GM12878 (cell line): ENCODE measurements at regions not wholly inside any gene's neighbourhood (a gene's known extent, or its start where the extent isn't known, plus 50 kb on each side); places are given as distances from the start of the nearest gene placed in this dataset.
A peak's percentile ranks its signal among the peaks of the same experiment; 100 is the strongest.

Source experiments
- ATAC-seq: fragments of 200-7000 bp; cut with Tn5 transposase; 3 replicates; pipeline ENCODE4 v1.9.1; 2020; ENCODE audit warnings: mild to moderate bottlenecking, moderate library complexity
- BruUV-seq: library from RNA; stranded (reverse); fragments of 400-500 nt; replicated peaks from 2 replicates; lab custom pipeline; 2021; lab: Mats Ljungman, UMichigan
- CTCF ChIA-PET: fragments of 300-600 bp; sonication (Branson Sonifier 250); formaldehyde crosslinking; extraction: SDS; loops from one replicate; lab custom pipeline; 2021; ENCODE audit warnings: inconsistent platforms; lab: Yijun Ruan, JAX
- POLR2A ChIA-PET: fragments of 350-600 bp; formaldehyde crosslinking; extraction: SDS; loops from one replicate; lab custom pipeline; 2021; ENCODE audit warnings: inconsistent platforms; lab: Charles Lee
- RAD21 ChIA-PET: fragments of 300-600 bp; sonication (Branson Sonifier 250); formaldehyde crosslinking; loops from one replicate; lab custom pipeline; 2023; ENCODE audit warnings: antibody characterized with exemption; ENCODE audit not compliant: unreplicated experiment; lab: Charles Lee
- SMC1A ChIA-PET: fragments of 300-600 bp; sonication (Branson Sonifier 250); formaldehyde crosslinking; loops from one replicate; lab custom pipeline; 2023; ENCODE audit not compliant: unreplicated experiment, uncharacterized antibody; lab: Charles Lee
- DNase-seq: peaks from one replicate; pipeline ENCODE4 v3.0.0-alpha.2; 2011; ENCODE audit warnings: low read depth, low spot score
- FAIRE-seq: peaks from 3 replicates; lab custom pipeline; 2011; peaks lifted over from hg19 to GRCh38; lab: Jason Lieb, UNC
- H2AFZ ChIP-seq: 2 replicates; pipeline ENCODE4 v1.6.0; 2011; ENCODE audit warnings: low read depth, low read length, control low read depth; ENCODE audit not compliant: control insufficient read depth
- H3K27ac ChIP-seq: 2 replicates; pipeline ENCODE4 v1.5.1; 2011; ENCODE audit warnings: control low read depth; ENCODE audit not compliant: control insufficient read depth, insufficient read depth
- H3K27me3 ChIP-seq, 2 experiments: replicated peaks in 1 of 2; 2 replicates each; pipeline versions ENCODE4 v1.6.0 to v1.6.1; 2011; ENCODE audit warnings: low read length in 1 of 2; ENCODE audit not compliant: control insufficient read depth in 2 of 2, insufficient read depth in 2 of 2
- H3K36me3 ChIP-seq, 2 experiments: 2 replicates each; pipeline ENCODE4 v1.5.1; 2011; ENCODE audit warnings: low read length in 1 of 2; ENCODE audit not compliant: control insufficient read depth in 2 of 2, insufficient read depth in 2 of 2
- H3K4me1 ChIP-seq: 2 replicates; pipeline ENCODE4 v1.6.1; 2011; ENCODE audit warnings: mild to moderate bottlenecking, low read length, moderate library complexity, mixed read lengths; ENCODE audit not compliant: control insufficient read depth, insufficient read depth
- H3K4me2 ChIP-seq: 2 replicates; pipeline ENCODE4 v1.6.0; 2011; ENCODE audit warnings: control low read depth; ENCODE audit not compliant: control insufficient read depth, insufficient read depth
- H3K4me3 ChIP-seq: fragments of 200-600 bp; sonication (generic); 2 replicates; pipeline ENCODE4 v1.5.1; 2016
- H3K79me2 ChIP-seq: 2 replicates; pipeline ENCODE4 v1.6.0; 2011; ENCODE audit warnings: low read length; ENCODE audit not compliant: control insufficient read depth, insufficient read depth
- H3K9ac ChIP-seq: 2 replicates; pipeline ENCODE4 v1.8.0; 2011; ENCODE audit warnings: low read length, control low read depth, mixed read lengths; ENCODE audit not compliant: control insufficient read depth, insufficient read depth
- H3K9me3 ChIP-seq: replicated peaks from 3 replicates; pipeline ENCODE4 v1.5.1; 2011; ENCODE audit warnings: mild to moderate bottlenecking, low read length; ENCODE audit not compliant: control insufficient read depth, insufficient read depth
- H4K20me1 ChIP-seq: 2 replicates; pipeline ENCODE4 v1.6.0; 2011; ENCODE audit not compliant: control insufficient read depth, insufficient read depth
- JUNB ChIP-seq: IDR thresholded peaks from 2 replicates; pipeline ENCODE4 v1.6.1; 2016; ENCODE audit warnings: antibody characterized with exemption, mild to moderate bottlenecking
- STAT3 ChIP-seq: IDR thresholded peaks from 2 replicates; pipeline ENCODE4 v1.6.1; 2011; ENCODE audit warnings: low read depth, low read length, improper control_type of control experiment
- WGBS: methylation state at CpG from one replicate; pipeline ENCODE4 v1.1.6; 2016; ENCODE audit warnings: low lambda C conversion rate; ENCODE audit not compliant: insufficient replicate concordance, insufficient coverage; ENCODE audit errors: missing lambda C conversion rate; 5-methylcytosine and 5-hydroxymethylcytosine counted together
- in situ Hi-C: fragments of 300-500 bp; cut with MboI; formaldehyde crosslinking; loops from 9 replicates; pipeline ENCODE4 v1.14.3; 2018; ENCODE audit warnings: mixed read lengths
- intact Hi-C: fragments of 100-400 bp; cut with micrococcal nuclease; formaldehyde crosslinking; loops from one replicate; pipeline ENCODE4 v1.14.2; 2022; ENCODE audit not compliant: unreplicated experiment
- TF ChIP-seq, protein P1 (sequence below): fragments of 150-350 bp; IDR thresholded peaks from 2 replicates; pipeline ENCODE4 v1.6.1; 2014; ENCODE audit warnings: mild to moderate bottlenecking, low read depth, low read length
- TF ChIP-seq, protein P2 (sequence below): IDR thresholded peaks from 2 replicates; pipeline ENCODE4 v1.6.1; 2011; ENCODE audit warnings: borderline replicate concordance, low read depth, mild to moderate bottlenecking, moderate library complexity, mixed read lengths, low read length; ENCODE audit not compliant: insufficient read depth; ENCODE audit errors: extremely low read length
- TF ChIP-seq, protein P3 (sequence below): IDR thresholded peaks from 2 replicates; pipeline ENCODE4 v1.6.1; 2011; ENCODE audit warnings: low read depth, mild to moderate bottlenecking, low read length, moderate library complexity, borderline replicate concordance; ENCODE audit errors: extremely low read depth
- TF ChIP-seq, protein P4 (sequence below): fragments of 450-650 bp; IDR thresholded peaks from 2 replicates; pipeline ENCODE4 v1.6.1; 2018; ENCODE audit warnings: borderline replicate concordance, mild to moderate bottlenecking; ENCODE audit not compliant: partially characterized antibody

DNA sequence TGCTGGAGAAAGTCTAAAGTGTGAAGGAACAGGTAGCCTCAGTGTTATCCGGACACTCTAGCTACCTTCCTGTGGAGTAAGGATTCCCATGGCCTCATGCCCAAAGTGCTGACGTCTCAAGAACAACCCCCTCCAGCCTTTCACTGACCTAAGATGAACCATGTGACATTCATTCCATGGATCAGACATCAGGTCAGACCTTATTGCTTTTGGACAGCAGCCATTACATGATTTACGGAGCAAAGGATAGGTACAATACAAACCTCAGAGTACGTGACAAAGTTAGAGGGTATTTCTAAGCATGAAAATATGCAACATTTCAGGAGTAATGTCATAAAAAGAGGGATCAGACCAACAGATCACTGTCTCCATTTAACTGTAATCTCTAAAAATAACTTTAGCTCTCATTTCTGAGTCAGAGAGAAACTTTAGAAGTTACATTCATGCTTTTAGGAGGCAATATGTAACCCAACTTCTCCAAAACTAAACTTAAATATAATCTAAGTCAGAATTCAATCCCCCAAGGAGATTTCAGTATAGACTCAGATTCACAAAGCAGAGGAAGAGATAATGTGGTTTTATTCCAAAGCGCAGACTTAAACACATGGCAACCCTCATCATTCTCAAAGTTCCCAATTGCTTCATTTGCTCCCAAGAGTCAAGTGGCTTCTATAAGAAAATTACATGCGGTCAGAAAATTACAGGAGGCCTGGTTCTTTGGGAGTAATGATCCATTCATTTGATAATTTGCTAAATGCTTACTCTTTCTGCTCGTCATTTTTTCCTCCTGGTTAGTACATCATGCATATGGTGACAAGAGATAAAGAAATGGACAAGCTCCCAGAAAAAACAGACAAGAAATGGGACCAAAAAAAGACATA, 280.4 kb downstream of the SETD4 start:
- intact Hi-C loops (no loop called here), in situ Hi-C loops (no loop called here)
- FAIRE-seq = no peak
- no peak for DNase-seq
- ATAC-seq = no peak
- no peaks in the 10 kb centered on the region for H3K9me3 ChIP-seq
- ChIA-PET RAD21 (interaction anchor here (0.5 kb wide), 1 partner anchor 875 kb away, joined by 4 read pairs; no protein-coding TSS in a partner anchor), SMC1A (no interaction called here), POLR2A (no interaction called here), CTCF (no interaction called here)
- H3K4me2 ChIP-seq = no peak overlapping the region
- WGBS = 19% methylated on average over 7 of the region's 7 CpGs
- no peak overlapping the region for H2AFZ ChIP-seq
- no peak overlapping the region for H3K27ac ChIP-seq
- BruUV-seq = no TSS peak
- H4K20me1 ChIP-seq = no peaks in the 10 kb centered on the region
- H3K4me3 ChIP-seq = no peak overlapping the region
- TF ChIP-seq, protein P1, sequence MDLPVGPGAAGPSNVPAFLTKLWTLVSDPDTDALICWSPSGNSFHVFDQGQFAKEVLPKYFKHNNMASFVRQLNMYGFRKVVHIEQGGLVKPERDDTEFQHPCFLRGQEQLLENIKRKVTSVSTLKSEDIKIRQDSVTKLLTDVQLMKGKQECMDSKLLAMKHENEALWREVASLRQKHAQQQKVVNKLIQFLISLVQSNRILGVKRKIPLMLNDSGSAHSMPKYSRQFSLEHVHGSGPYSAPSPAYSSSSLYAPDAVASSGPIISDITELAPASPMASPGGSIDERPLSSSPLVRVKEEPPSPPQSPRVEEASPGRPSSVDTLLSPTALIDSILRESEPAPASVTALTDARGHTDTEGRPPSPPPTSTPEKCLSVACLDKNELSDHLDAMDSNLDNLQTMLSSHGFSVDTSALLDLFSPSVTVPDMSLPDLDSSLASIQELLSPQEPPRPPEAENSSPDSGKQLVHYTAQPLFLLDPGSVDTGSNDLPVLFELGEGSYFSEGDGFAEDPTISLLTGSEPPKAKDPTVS = no peak
- TF ChIP-seq, protein P2, sequence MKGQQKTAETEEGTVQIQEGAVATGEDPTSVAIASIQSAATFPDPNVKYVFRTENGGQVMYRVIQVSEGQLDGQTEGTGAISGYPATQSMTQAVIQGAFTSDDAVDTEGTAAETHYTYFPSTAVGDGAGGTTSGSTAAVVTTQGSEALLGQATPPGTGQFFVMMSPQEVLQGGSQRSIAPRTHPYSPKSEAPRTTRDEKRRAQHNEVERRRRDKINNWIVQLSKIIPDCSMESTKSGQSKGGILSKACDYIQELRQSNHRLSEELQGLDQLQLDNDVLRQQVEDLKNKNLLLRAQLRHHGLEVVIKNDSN = no peak
- TF ChIP-seq, protein P3, sequence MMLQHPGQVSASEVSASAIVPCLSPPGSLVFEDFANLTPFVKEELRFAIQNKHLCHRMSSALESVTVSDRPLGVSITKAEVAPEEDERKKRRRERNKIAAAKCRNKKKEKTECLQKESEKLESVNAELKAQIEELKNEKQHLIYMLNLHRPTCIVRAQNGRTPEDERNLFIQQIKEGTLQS = no peak
- no peak for TF ChIP-seq STAT3
- TF ChIP-seq, protein P4, sequence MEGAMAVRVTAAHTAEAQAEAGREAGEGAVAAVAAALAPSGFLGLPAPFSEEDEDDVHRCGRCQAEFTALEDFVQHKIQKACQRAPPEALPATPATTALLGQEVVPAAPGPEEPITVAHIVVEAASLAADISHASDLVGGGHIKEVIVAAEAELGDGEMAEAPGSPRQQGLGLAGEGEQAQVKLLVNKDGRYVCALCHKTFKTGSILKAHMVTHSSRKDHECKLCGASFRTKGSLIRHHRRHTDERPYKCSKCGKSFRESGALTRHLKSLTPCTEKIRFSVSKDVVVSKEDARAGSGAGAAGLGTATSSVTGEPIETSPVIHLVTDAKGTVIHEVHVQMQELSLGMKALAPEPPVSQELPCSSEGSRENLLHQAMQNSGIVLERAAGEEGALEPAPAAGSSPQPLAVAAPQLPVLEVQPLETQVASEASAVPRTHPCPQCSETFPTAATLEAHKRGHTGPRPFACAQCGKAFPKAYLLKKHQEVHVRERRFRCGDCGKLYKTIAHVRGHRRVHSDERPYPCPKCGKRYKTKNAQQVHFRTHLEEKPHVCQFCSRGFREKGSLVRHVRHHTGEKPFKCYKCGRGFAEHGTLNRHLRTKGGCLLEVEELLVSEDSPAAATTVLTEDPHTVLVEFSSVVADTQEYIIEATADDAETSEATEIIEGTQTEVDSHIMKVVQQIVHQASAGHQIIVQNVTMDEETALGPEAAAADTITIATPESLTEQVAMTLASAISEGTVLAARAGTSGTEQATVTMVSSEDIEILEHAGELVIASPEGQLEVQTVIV = no peak
- 0 out of 2 replicates have a peak, but pooled peaks have one; percentile 7 for TF ChIP-seq JUNB
- H3K9ac ChIP-seq = no peak overlapping the region
- no peaks in the 10 kb centered on the region for H3K79me2 ChIP-seq
- no peaks in the 10 kb centered on the region for H3K4me1 ChIP-seq
- no peaks in the 10 kb centered on the region for H3K27me3 ChIP-seq
- no peaks in the 10 kb centered on the region for H3K36me3 ChIP-seq
